GM12874 (cell line): ENCODE measurements at regions not wholly inside any gene's neighbourhood (a gene's known extent, or its start where the extent isn't known, plus 50 kb on each side); places are given as distances from the start of the nearest gene placed in this dataset.

Experiments used
- TF ChIP-seq, protein P1 (sequence below): IDR thresholded peaks from 2 replicates; pipeline ENCODE4 v1.5.1; 2011; ENCODE audit warnings: low read depth, mild to moderate bottlenecking, control low read depth, low read length, moderate library complexity; ENCODE audit not compliant: insufficient read depth

- TF ChIP-seq, protein P1, sequence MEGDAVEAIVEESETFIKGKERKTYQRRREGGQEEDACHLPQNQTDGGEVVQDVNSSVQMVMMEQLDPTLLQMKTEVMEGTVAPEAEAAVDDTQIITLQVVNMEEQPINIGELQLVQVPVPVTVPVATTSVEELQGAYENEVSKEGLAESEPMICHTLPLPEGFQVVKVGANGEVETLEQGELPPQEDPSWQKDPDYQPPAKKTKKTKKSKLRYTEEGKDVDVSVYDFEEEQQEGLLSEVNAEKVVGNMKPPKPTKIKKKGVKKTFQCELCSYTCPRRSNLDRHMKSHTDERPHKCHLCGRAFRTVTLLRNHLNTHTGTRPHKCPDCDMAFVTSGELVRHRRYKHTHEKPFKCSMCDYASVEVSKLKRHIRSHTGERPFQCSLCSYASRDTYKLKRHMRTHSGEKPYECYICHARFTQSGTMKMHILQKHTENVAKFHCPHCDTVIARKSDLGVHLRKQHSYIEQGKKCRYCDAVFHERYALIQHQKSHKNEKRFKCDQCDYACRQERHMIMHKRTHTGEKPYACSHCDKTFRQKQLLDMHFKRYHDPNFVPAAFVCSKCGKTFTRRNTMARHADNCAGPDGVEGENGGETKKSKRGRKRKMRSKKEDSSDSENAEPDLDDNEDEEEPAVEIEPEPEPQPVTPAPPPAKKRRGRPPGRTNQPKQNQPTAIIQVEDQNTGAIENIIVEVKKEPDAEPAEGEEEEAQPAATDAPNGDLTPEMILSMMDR = no peak
Measured at GRCh38 chrX:22922961-22923360, 76.8 kb upstream of the DDX53 start.

DNA sequence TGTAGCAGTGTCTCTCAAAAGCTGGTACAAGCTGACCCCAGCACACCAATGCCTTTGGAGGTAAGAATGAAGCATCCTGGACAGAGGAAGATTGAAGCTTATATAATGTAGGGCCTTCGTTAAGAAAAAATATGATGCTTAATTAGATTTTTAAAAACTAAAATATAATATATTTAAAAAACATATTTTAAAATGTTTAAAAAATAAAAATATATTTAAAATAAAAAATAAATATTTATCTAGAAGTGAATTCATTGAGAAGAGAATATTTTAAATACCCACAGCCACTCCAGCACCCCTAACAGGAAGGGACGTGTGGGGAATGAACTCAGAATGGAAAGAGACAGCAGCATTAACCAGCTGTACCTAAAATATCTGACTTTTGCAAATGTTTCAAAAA, 65.1 kb upstream of the DDX53 start:
- TF ChIP-seq, protein P1 = no peak

GRCh38 chrX:22944945-22945344, 54.8 kb upstream of the DDX53 start:
- TF ChIP-seq, protein P1 = no peak
